H9 (cell line): ENCODE measurements at regions not wholly inside any gene's neighbourhood (a gene's known extent, or its start where the extent isn't known, plus 50 kb on each side); places are given as distances from the start of the nearest gene placed in this dataset.

Source experiments
- DNase-seq: peaks from one replicate; pipeline ENCODE4 v3.0.0-alpha.2; 2017
- H2AFZ ChIP-seq: one replicate; pipeline ENCODE4 v1.6.1; 2013; ENCODE audit warnings: mild to moderate bottlenecking, low read length, control low read depth, moderate library complexity
- H2AK5ac ChIP-seq: 2 replicates; pipeline ENCODE4 v1.6.1; 2013; ENCODE audit warnings: low read length, control low read depth, mixed read lengths; ENCODE audit not compliant: insufficient read length
- H2BK120ac ChIP-seq: one replicate; pipeline ENCODE4 v1.6.1; 2013; ENCODE audit warnings: low read depth, mild to moderate bottlenecking, low read length, control low read depth, inconsistent platforms; ENCODE audit not compliant: poor library complexity, severe bottlenecking
- H2BK12ac ChIP-seq: 2 replicates; pipeline ENCODE4 v1.6.1; 2013; ENCODE audit warnings: low read length, control low read depth, mixed read lengths, low read depth; ENCODE audit not compliant: insufficient read length
- H2BK15ac ChIP-seq: 2 replicates; pipeline ENCODE4 v1.6.1; 2013; ENCODE audit warnings: low read depth, low read length, control low read depth
- H2BK20ac ChIP-seq: one replicate; pipeline ENCODE4 v1.6.1; 2013; ENCODE audit warnings: low read depth, mild to moderate bottlenecking, low read length, control low read depth, inconsistent platforms; ENCODE audit not compliant: poor library complexity, severe bottlenecking
- H2BK5ac ChIP-seq: 2 replicates; pipeline ENCODE4 v1.6.1; 2013; ENCODE audit warnings: low read length, control low read depth, mixed read lengths; ENCODE audit not compliant: insufficient read length
- H3K14ac ChIP-seq: 2 replicates; pipeline ENCODE4 v1.6.1; 2013; ENCODE audit warnings: low read length, control low read depth; ENCODE audit not compliant: insufficient read depth
- H3K18ac ChIP-seq: 2 replicates; pipeline ENCODE4 v1.6.1; 2013; ENCODE audit warnings: low read depth, mild to moderate bottlenecking, mixed read lengths, low read length, control low read depth; ENCODE audit not compliant: insufficient read length
- H3K23ac ChIP-seq: 2 replicates; pipeline ENCODE4 v1.6.1; 2013; ENCODE audit warnings: low read length, control low read depth, mixed read lengths, low read depth; ENCODE audit not compliant: insufficient read length
- H3K23me2 ChIP-seq: 2 replicates; pipeline ENCODE4 v1.6.1; 2013; ENCODE audit warnings: low read depth, mild to moderate bottlenecking, mixed read lengths, low read length, control low read depth; ENCODE audit not compliant: insufficient read length, poor library complexity, severe bottlenecking
- H3K27ac ChIP-seq: 2 replicates; pipeline ENCODE4 v1.5.1; 2013; ENCODE audit warnings: low read length, control low read depth, mixed read lengths, low read depth; ENCODE audit not compliant: insufficient read length
- H3K27me3 ChIP-seq: 2 replicates; pipeline ENCODE4 v1.6.1; 2013; ENCODE audit warnings: low read length, control low read depth, inconsistent platforms; ENCODE audit not compliant: insufficient read depth
- H3K4ac ChIP-seq: 2 replicates; pipeline ENCODE4 v1.6.1; 2013; ENCODE audit warnings: low read depth, mild to moderate bottlenecking, control low read depth, inconsistent platforms, low read length, moderate library complexity
- H3K4me1 ChIP-seq: 2 replicates; pipeline ENCODE4 v1.6.1; 2013; ENCODE audit warnings: low read length, control low read depth, inconsistent platforms; ENCODE audit not compliant: insufficient read depth
- H3K4me2 ChIP-seq: 2 replicates; pipeline ENCODE4 v1.6.1; 2013; ENCODE audit warnings: low read length, control low read depth, mixed read lengths; ENCODE audit not compliant: insufficient read length, insufficient read depth
- H3K56ac ChIP-seq: 2 replicates; pipeline ENCODE4 v1.6.1; 2013; ENCODE audit warnings: low read depth, mild to moderate bottlenecking, mixed read lengths, low read length, control low read depth; ENCODE audit not compliant: insufficient read length
- H3K79me1 ChIP-seq: 2 replicates; pipeline ENCODE4 v1.6.1; 2013; ENCODE audit warnings: low read depth, mild to moderate bottlenecking, moderate library complexity, low read length, control low read depth, inconsistent platforms; ENCODE audit not compliant: insufficient read depth, poor library complexity, severe bottlenecking
- H3K79me2 ChIP-seq: 2 replicates; pipeline ENCODE4 v1.6.1; 2013; ENCODE audit warnings: low read length, control low read depth, inconsistent platforms; ENCODE audit not compliant: insufficient read depth
- H3K9ac ChIP-seq: 2 replicates; pipeline ENCODE4 v1.6.1; 2013; ENCODE audit warnings: low read length, control low read depth, mixed read lengths; ENCODE audit not compliant: insufficient read length; ENCODE audit errors: extremely low read depth
- H3K9me3 ChIP-seq: one replicate; pipeline ENCODE4 v1.6.1; 2013; ENCODE audit warnings: low read depth, low read length, inconsistent platforms; ENCODE audit not compliant: control insufficient read depth
- H3T11ph ChIP-seq: one replicate; pipeline ENCODE4 v1.6.1; 2013; ENCODE audit warnings: mild to moderate bottlenecking, low read length, control low read depth, inconsistent platforms
- H4K20me1 ChIP-seq: one replicate; pipeline ENCODE4 v1.6.1; 2013; ENCODE audit not compliant: control insufficient read depth, insufficient read length, insufficient read depth
- H4K5ac ChIP-seq: 2 replicates; pipeline ENCODE4 v1.6.1; 2013; ENCODE audit warnings: low read depth, mild to moderate bottlenecking, mixed read lengths, low read length, control low read depth; ENCODE audit not compliant: insufficient read length
- H4K8ac ChIP-seq: replicated peaks from 2 replicates; pipeline ENCODE4 v1.6.1; 2013; ENCODE audit warnings: low read length, control low read depth, mixed read lengths, low read depth; ENCODE audit not compliant: insufficient read length
- H4K91ac ChIP-seq: 2 replicates; pipeline ENCODE4 v1.6.1; 2013; ENCODE audit warnings: low read depth, mild to moderate bottlenecking, moderate library complexity, mixed read lengths, low read length, control low read depth; ENCODE audit not compliant: insufficient read length
- H3K27ac Mint-ChIP-seq, 3 experiments: 2 replicates in 2 of 3; 3 replicates in 1 of 3; pipeline ENCODE4 v1.8.0; 2020 to 2021; ENCODE audit warnings: mixed read lengths in 3 of 3, mild to moderate bottlenecking in 1 of 3, moderate library complexity in 1 of 3
- H3K27me3 Mint-ChIP-seq: 2 replicates; pipeline ENCODE4 v1.8.0; 2021; ENCODE audit warnings: low read depth, mild to moderate bottlenecking, moderate library complexity, mixed read lengths
- H3K36me3 Mint-ChIP-seq, 3 experiments: 2 replicates in 2 of 3; 3 replicates in 1 of 3; pipeline ENCODE4 v1.8.0; 2020 to 2021; ENCODE audit warnings: low read depth in 3 of 3, mixed read lengths in 3 of 3; ENCODE audit not compliant: insufficient read depth in 1 of 3
- H3K4me1 Mint-ChIP-seq, 2 experiments: 2 replicates each; pipeline ENCODE4 v1.8.0; 2020; ENCODE audit warnings: mixed read lengths in 2 of 2
- H3K4me3 Mint-ChIP-seq, 2 experiments: 2 replicates in 1 of 2; 3 replicates in 1 of 2; pipeline ENCODE4 v1.8.0; 2020 to 2021; ENCODE audit warnings: mild to moderate bottlenecking in 2 of 2, mixed read lengths in 2 of 2, moderate library complexity in 1 of 2
- H3K9me3 Mint-ChIP-seq, 2 experiments: 2 replicates in 1 of 2; 3 replicates in 1 of 2; pipeline ENCODE4 v1.8.0; 2020; ENCODE audit warnings: mild to moderate bottlenecking in 2 of 2, mixed read lengths in 2 of 2, moderate library complexity in 1 of 2
- CTCF ChIP-seq: fragments of 200-600 bp; sonication (generic); conservative IDR thresholded peaks from 3 replicates; pipeline ENCODE4 v1.8.0; 2021; ENCODE audit warnings: antibody characterized with exemption, mild to moderate bottlenecking
- WGBS: extraction: QIAGEN DNeasy Blood & Tissue Kit; methylation state at CpG from one replicate; pipeline ENCODE4 v1.1.7; 2013; ENCODE audit warnings: missing lambda C conversion rate, low lambda C conversion rate, mixed read lengths; ENCODE audit not compliant: insufficient read length; ENCODE audit errors: extremely low coverage; 5-methylcytosine and 5-hydroxymethylcytosine counted together

GRCh38 chr6:113403966-113404595 lies 453.1 kb upstream of the MARCKS start:
- Histone ChIP-seq H4K20me1 (no peaks in the 10 kb centered on the region), H4K91ac (no peak overlapping the region), H2BK15ac (no peak overlapping the region), H3T11ph (no peak overlapping the region), H3K4me2 (no peak overlapping the region), H3K4me1 (no peaks in the 10 kb centered on the region), H4K8ac (no peak overlapping the region), H4K5ac (no peak overlapping the region), H2BK120ac (no peak overlapping the region), H2AFZ (no peak overlapping the region), H3K9me3 (no peaks in the 10 kb centered on the region), H2BK5ac (no peak overlapping the region), H3K27ac (no peak overlapping the region), H3K23ac (no peak overlapping the region), H3K14ac (no peak overlapping the region), H3K18ac (no peak overlapping the region), H3K79me2 (no peaks in the 10 kb centered on the region), H3K56ac (no peak overlapping the region), H2BK12ac (no peak overlapping the region), H3K27me3 (no peaks in the 10 kb centered on the region), H3K9ac (no peak overlapping the region), H2BK20ac (no peak overlapping the region), H3K79me1 (no peaks in the 10 kb centered on the region), H3K23me2 (no peaks in the 10 kb centered on the region), H2AK5ac (no peak overlapping the region), H3K4ac (no peak overlapping the region)
- Mint-ChIP-seq H3K27me3 (no peaks in the 10 kb centered on the region), H3K36me3 (no peaks in the 10 kb centered on the region), H3K27ac (no peak overlapping the region), H3K4me1 (no peaks in the 10 kb centered on the region), H3K4me3 (no peak overlapping the region), H3K9me3 (no peaks in the 10 kb centered on the region)
- DNase-seq, result no peak
- no peak for TF ChIP-seq CTCF
- WGBS, result no CpG with 5 or more reads among the region's 6 CpGs
